Immature natural killer cell (primary cell): ENCODE measurements at regions not wholly inside any gene's neighbourhood (a gene's known extent, or its start where the extent isn't known, plus 50 kb on each side); places are given as distances from the start of the nearest gene placed in this dataset.
"Not testable (repeated sequence)": the region's sequence is repeated elsewhere in the genome, so short reads cannot be mapped to it uniquely, and the experiment has no call there.

Experiments used
- DNase-seq, 3 donors: peaks; one replicate each; pipeline ENCODE4 v3.0.0; 2022; ENCODE audit warnings: mixed read lengths in 1 of 3
- H3K27ac Mint-ChIP-seq, 6 donors: one replicate each; pipeline ENCODE4 v1.8.0; 2020; ENCODE audit warnings: mixed read lengths in 6 of 6, mild to moderate bottlenecking in 5 of 6, inconsistent platforms in 4 of 6, moderate library complexity in 3 of 6
- H3K27me3 Mint-ChIP-seq, 3 donors: one replicate each; pipeline ENCODE4 v1.8.0; 2020 to 2021; ENCODE audit warnings: low read depth in 3 of 3, mild to moderate bottlenecking in 3 of 3, mixed read lengths in 3 of 3, moderate library complexity in 3 of 3, inconsistent platforms in 1 of 3
- H3K36me3 Mint-ChIP-seq, 3 donors: one replicate each; pipeline ENCODE4 v1.8.0; 2020; ENCODE audit warnings: mixed read lengths in 3 of 3, inconsistent platforms in 2 of 3, mild to moderate bottlenecking in 2 of 3
- H3K4me1 Mint-ChIP-seq, 2 donors: one replicate each; pipeline ENCODE4 v1.8.0; 2020; ENCODE audit warnings: inconsistent platforms in 2 of 2, mild to moderate bottlenecking in 2 of 2, mixed read lengths in 2 of 2, moderate library complexity in 1 of 2
- H3K4me3 Mint-ChIP-seq, 5 donors: one replicate each; pipeline ENCODE4 v1.8.0; 2020; ENCODE audit warnings: mild to moderate bottlenecking in 5 of 5, mixed read lengths in 5 of 5, inconsistent platforms in 3 of 5, moderate library complexity in 3 of 5
- H3K9me3 Mint-ChIP-seq, 6 donors: one replicate each; pipeline ENCODE4 v1.8.0; 2020; ENCODE audit warnings: mild to moderate bottlenecking in 6 of 6, mixed read lengths in 6 of 6, inconsistent platforms in 4 of 6, moderate library complexity in 3 of 6

DNA sequence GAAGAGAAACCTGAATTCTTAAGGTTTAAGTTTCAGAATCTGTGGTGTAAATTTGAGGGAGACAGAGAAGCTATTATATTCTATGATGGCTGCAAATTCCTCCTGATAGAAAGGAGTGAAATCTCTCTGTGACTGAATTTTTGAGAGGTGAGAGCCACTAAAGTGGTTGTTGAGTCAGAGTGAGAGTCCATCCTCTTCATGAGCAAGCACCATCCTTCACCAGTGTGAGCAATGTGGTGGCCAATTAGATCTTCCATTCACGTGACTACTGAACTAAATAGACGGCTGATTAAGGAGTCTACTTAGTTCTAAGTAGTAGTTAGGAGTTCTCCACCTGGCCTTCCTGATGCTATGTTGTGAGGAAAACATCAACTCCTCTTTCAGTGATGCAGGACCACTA is 147.8 kb upstream of the CCNH start:
- no peak for DNase-seq
- no peak overlapping the region for H3K27ac Mint-ChIP-seq
- no peaks in the 10 kb centered on the region for H3K4me1 Mint-ChIP-seq
- H3K4me3 Mint-ChIP-seq: no peak overlapping the region
- no peaks in the 10 kb centered on the region for H3K36me3 Mint-ChIP-seq
- H3K27me3 Mint-ChIP-seq: peaks cover 0 to 3% (median under 1%) of the 10 kb centered on the region in 3 donors
- H3K9me3 Mint-ChIP-seq: peaks cover 0 to 7% (median 0%) of the 10 kb centered on the region in 6 donors

DNA sequence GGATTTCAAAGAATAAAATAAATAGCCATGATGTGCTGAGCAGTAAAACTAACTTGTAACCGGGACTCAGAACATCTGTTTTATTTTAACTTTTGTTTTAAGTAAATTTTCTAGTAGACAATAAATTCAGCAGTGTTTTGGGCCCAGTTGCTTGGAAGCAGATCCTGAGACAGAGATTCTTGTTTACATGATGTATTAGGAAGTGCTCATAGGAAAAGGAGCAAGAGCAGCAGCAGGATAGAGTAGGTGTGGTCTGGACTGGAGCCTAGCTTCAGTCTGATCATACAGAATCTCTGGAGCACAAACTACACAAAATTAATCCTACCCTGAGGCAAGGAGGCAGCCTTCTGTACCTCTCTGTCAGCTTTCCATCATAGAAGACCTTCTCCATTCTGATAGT is 139.2 kb upstream of the CCNH start:
- Mint-ChIP-seq H3K4me1 (no peaks in the 10 kb centered on the region), H3K9me3 (peaks cover 0 to 5% (median 3%) of the 10 kb centered on the region in 6 donors), H3K4me3 (no peak overlapping the region), H3K36me3 (no peaks in the 10 kb centered on the region), H3K27me3 (peaks cover 0 to 8% (median 2%) of the 10 kb centered on the region in 3 donors), H3K27ac (no peak overlapping the region)
- DNase-seq: no peak

DNA sequence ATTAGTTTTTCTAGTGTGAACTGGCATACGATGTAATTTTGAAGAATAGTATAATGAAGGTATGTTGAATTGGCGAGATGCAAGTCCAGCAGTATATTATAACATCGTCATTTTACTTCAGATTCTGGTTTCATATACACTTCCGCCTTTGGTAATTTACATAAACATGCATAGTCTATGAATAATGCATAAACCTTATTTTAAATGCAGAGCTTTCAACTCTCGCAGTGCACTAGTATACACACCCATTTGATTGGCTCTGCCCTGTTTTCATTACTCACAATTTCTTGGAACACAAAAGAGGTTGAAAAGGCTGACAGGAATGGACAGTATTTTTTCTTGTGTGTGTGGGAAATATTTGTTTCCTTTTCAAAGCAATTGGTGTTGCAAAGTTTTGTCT is 128.9 kb upstream of the CCNH start:
- H3K36me3 Mint-ChIP-seq: no peaks in the 10 kb centered on the region
- H3K9me3 Mint-ChIP-seq: no peaks in the 10 kb centered on the region
- H3K27ac Mint-ChIP-seq: no peak overlapping the region
- H3K4me3 Mint-ChIP-seq: no peak overlapping the region
- no peak for DNase-seq
- H3K4me1 Mint-ChIP-seq: no peaks in the 10 kb centered on the region
- H3K27me3 Mint-ChIP-seq: peaks cover 0 to 3% (median 0%) of the 10 kb centered on the region in 3 donors

DNA sequence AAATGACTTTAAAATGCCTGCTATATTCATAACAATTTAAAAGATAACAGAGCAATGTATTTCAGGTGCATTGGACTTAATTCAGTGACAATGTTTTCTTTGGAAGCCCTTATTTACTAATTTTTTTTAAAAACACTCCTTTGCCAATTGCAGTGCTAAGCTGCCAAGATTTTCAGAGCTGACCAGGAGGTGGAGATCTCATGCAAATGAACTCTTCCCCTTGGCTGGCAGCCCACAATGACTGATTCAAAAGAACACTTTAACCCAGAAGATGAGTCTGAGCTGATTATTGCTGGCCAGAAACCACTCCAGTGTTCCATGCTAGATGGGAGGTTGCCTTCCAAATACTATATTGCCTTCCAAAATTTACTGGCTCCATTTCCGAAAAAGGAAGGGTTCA is 128.3 kb upstream of the CCNH start:
- no peaks in the 10 kb centered on the region for H3K9me3 Mint-ChIP-seq
- H3K27me3 Mint-ChIP-seq: peaks cover 0 to 3% (median 0%) of the 10 kb centered on the region in 3 donors
- H3K27ac Mint-ChIP-seq: no peak overlapping the region
- no peaks in the 10 kb centered on the region for H3K4me1 Mint-ChIP-seq
- H3K4me3 Mint-ChIP-seq: no peak overlapping the region
- DNase-seq: no peak
- H3K36me3 Mint-ChIP-seq: no peaks in the 10 kb centered on the region

DNA sequence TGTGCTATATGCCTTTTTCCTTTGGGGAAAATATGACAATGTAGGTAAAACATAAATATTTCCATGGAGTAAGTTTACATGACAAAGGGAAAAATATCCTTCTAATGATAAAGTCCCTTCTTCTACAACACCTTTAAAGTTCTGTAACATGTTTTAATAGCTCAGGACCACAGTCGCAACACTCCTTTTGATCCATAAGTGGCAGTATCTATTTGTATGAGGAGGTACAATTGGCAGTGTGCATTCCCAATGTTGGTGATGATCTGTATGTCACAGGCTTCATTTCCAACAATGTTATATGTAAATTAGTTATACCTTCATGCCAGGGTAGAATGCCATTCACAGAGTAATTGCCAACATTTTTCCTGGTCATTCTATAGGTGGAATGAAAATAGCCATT is 127.1 kb upstream of the CCNH start:
- Mint-ChIP-seq H3K4me3 (no peak overlapping the region), H3K4me1 (no peaks in the 10 kb centered on the region), H3K27me3 (peaks cover 0 to 3% (median 0%) of the 10 kb centered on the region in 3 donors), H3K36me3 (no peaks in the 10 kb centered on the region), H3K9me3 (peaks cover 0 to 2% (median 0%) of the 10 kb centered on the region in 6 donors), H3K27ac (no peak overlapping the region)
- no peak for DNase-seq

DNA sequence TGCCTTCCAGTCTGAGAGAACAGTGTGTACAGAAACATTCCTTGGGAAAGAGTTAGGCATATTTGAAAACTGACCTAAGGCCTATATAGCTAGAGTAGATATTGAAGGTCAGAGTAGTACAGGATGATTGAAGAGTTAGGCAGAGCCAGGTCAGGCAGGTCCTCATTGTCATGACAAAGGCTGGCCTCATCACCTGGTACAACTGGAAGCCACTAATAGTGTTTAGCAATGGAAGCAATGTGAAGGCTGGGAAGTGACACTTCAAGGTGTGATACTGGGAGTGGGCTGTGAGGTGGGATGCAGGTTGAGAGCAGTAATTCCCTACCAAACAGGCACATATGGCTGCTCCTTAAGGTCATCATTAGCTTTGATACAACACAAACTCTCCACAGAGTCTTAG is 123.6 kb upstream of the CCNH start:
- H3K9me3 Mint-ChIP-seq: peaks cover 0 to 2% (median 0%) of the 10 kb centered on the region in 6 donors
- no peak for DNase-seq
- no peaks in the 10 kb centered on the region for H3K36me3 Mint-ChIP-seq
- H3K4me1 Mint-ChIP-seq: no peaks in the 10 kb centered on the region
- H3K27me3 Mint-ChIP-seq: peaks cover 0 to 5% (median 0%) of the 10 kb centered on the region in 3 donors
- H3K4me3 Mint-ChIP-seq: no peak overlapping the region
- H3K27ac Mint-ChIP-seq: no peak overlapping the region

DNA sequence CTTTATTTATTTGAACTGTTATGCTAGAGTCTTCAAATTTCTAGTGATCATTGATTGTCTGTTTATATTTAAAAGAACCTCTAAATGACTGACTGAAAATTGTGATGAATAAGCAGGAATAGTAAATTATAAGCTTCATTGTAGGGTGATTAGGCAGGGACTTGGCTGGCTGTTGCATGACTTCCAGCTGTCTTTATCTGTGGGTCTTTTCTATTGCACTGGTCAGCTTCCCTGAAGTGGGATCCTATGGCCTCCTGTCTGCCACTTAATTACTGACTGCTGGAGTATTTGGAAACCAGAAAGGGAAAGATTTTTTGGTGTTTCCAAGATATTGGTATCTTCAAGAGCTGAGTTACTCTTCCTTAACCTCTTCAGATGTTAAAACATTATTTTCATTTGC is 123.0 kb upstream of the CCNH start:
- no peak for DNase-seq
- no peak overlapping the region for H3K27ac Mint-ChIP-seq
- H3K27me3 Mint-ChIP-seq: peaks cover 0 to 5% (median 0%) of the 10 kb centered on the region in 3 donors
- H3K4me3 Mint-ChIP-seq: no peak overlapping the region
- H3K9me3 Mint-ChIP-seq: peaks cover 0 to 2% (median 0%) of the 10 kb centered on the region in 6 donors
- no peaks in the 10 kb centered on the region for H3K4me1 Mint-ChIP-seq
- H3K36me3 Mint-ChIP-seq: no peaks in the 10 kb centered on the region

DNA sequence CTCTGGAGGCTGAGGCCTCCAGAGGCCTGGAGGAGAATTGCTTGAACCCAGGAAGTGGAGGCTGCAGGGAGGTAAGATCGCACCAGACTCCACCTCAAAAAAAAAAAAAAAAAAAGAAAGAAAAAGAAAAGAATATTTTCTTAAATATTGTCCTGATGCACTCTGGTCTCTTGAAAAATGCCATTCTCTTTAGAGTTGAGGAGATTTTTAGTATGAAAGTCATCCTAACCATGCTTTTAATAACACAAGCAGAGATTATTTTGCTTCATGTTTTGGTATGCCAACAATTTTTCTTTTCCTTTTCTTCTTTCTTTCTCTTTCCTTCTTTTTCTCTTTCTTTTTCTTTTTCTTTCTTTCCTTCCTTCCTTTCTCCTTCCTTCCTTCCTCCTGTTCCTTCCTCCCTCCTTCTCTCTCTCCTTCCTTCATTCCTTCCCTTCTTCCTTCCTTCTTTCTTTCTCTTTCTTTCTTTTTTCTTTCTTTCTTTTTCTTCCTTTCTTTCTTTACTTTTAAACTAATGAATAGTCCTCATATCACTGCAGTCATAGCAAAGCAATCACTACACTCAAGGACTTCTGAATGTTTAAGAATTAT is 116.9 kb upstream of the CCNH start:
- no peak overlapping the region for H3K4me3 Mint-ChIP-seq
- no peaks in the 10 kb centered on the region for H3K36me3 Mint-ChIP-seq
- no peak overlapping the region for H3K27ac Mint-ChIP-seq

DNA sequence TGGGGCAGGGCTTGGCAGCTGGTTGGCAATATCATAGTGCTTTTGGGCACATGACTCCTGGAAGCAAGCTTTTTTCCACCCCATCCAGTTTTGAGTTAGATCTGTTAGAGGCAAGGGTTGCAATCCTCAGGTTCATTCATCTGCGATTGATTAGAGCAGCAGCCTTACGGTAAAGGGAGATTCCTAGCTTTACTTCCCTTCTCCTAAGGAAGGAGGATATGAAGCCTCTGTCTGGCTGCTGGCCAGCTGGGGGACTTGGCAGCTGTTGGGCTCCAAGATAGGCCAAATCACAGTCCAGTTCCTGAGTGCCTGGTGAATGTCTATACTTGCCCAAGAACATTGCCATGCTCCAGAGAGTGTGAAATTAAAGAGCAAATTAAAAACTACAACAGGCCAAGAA is 113.4 kb upstream of the CCNH start:
- Mint-ChIP-seq H3K27me3 (no peaks in the 10 kb centered on the region), H3K27ac (no peak overlapping the region), H3K4me3 (no peak overlapping the region), H3K9me3 (peaks cover 0 to 1% (median 0%) of the 10 kb centered on the region in 6 donors), H3K4me1 (no peaks in the 10 kb centered on the region), H3K36me3 (no peaks in the 10 kb centered on the region)
- no peak for DNase-seq

More for the DNA sequence above, 116.9 kb upstream of the CCNH start:
- Mint-ChIP-seq H3K9me3 (no peaks in the 10 kb centered on the region), H3K27me3 (peaks cover 0 to 2% (median 0%) of the 10 kb centered on the region in 3 donors), H3K4me1 (no peaks in the 10 kb centered on the region)
- DNase-seq: no peak

DNA sequence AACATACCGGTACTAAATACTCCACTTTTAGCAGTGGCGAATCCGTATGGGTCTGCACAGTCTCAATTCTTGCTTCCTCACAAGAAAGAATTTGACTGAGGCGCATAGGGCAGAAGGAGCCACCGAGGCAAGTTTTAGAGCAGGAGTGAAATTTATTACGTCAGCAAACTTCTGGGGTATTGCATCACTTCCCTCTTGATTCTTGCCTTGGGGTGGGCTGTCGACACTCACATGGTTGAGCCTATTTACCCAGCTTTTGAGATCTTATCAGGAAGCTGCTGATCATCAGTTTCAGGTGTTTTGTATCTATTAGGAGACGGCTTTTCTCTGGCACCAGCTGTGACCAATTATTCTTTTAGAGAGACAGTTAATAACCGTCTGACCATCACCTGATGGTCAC is 111.5 kb upstream of the CCNH start:
- H3K36me3 Mint-ChIP-seq: no peaks in the 10 kb centered on the region

DNA sequence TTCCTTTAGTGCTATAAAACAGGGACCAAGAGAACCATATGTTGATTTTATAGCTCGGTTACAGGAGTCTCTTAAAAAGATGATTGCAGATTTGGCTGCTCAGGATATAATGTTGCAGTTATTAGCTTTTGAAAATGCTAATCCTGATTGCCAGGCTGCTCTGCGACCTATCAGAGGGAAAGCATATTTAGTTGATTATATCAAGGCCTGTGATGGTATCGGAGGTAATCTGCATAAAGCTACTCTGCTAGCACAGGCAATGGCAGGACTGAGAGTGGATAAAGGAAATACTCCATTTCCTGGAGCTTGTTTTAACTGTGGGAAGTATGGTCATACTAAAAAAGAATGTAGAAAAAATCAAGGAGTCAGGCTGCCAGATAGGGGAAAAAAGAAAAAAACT is 99.0 kb upstream of the CCNH start:
- H3K27ac Mint-ChIP-seq, H3K9me3 Mint-ChIP-seq, H3K27me3 Mint-ChIP-seq, H3K4me1 Mint-ChIP-seq, H3K36me3 Mint-ChIP-seq, H3K4me3 Mint-ChIP-seq, DNase-seq: not testable (repeated sequence)

More for the DNA sequence above, 111.5 kb upstream of the CCNH start:
- H3K9me3 Mint-ChIP-seq: peaks cover 0 to 5% (median 0%) of the 10 kb centered on the region in 6 donors
- no peaks in the 10 kb centered on the region for H3K4me1 Mint-ChIP-seq
- peaks cover 0 to 2% (median 0%) of the 10 kb centered on the region in 3 donors for H3K27me3 Mint-ChIP-seq
- no peak overlapping the region for H3K4me3 Mint-ChIP-seq
- DNase-seq: no peak
- no peak overlapping the region for H3K27ac Mint-ChIP-seq

DNA sequence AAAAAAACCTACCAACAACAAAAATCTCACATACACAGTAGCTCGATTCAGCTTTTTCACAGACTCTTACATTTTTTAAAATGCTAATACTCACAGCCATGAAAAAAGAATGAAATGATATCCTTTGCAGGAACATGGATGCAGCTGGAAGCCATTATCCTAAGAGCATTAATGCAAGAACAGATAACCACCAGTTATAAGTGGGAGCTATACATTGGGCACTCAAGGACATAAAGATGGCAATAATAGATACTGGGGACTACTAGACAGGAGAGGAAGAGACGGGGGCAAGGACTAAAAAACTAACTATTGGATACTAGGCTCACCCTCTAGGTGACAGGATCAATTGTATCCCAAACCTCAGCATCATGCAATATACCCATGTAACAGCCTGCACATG is 90.3 kb upstream of the CCNH start:
- no peaks in the 10 kb centered on the region for H3K36me3 Mint-ChIP-seq
- no peak overlapping the region for H3K4me3 Mint-ChIP-seq
- peaks cover 0 to 4% (median 0%) of the 10 kb centered on the region in 3 donors for H3K27me3 Mint-ChIP-seq
- DNase-seq: no peak
- peaks cover 0 to 4% (median 0%) of the 10 kb centered on the region in 6 donors for H3K9me3 Mint-ChIP-seq
- no peaks in the 10 kb centered on the region for H3K4me1 Mint-ChIP-seq
- no peak overlapping the region for H3K27ac Mint-ChIP-seq

DNA sequence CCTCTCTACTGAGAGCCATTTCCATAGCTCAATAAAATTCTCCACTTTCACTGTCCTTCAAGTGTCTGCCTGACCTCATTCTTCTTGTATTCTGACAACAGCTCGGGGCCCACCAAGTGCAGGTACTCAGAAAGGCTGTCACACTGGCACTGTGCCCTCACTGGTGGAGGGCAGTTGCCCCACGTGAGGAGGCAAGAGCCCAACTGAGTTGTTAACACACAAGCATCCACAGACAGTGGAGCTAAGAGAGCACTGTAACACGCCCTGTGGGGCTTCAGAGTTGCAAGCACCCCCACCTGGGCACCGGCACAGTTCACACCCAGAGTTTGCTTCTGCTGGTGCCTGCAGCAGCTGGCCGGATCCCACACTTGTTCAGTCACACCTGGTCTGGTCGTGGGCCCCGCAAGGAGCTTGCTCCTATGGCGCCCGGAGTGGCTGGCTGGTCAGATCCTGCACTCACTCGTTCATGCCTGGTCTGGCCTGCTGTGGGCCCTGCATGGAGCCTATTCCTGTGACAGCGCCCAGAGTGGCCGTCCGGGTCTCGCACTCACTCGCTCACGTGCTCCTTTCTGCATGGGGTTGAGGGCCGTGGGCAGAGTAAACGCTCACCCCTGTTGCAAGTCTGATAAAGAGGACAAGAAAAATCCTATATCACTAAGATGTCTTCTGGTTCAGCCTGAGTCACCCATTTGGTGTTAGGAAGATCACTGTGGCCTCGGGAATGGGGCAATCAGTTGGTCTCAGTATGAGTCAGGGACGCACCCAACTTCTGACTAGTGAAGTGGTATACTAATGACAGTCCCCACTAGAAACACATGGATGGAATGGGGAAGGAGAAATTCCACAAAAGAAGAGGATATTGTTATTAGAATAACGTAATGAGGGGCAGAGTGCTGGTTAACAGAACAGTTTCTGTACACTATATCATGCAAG is 87.0 kb upstream of the CCNH start:
- Mint-ChIP-seq H3K36me3 (peaks cover 0 to 3% (median 0%) of the 10 kb centered on the region in 3 donors), H3K4me3 (no peak overlapping the region), H3K4me1 (no peaks in the 10 kb centered on the region), H3K27ac (no peak overlapping the region), H3K27me3 (peaks cover 0 to 2% (median 0%) of the 10 kb centered on the region in 3 donors), H3K9me3 (peaks cover 0 to 9% (median 4%) of the 10 kb centered on the region in 6 donors)
- no peak for DNase-seq
